HTR-8/SVneo (cell line): ENCODE measurements at regions not wholly inside any gene's neighbourhood (a gene's known extent, or its start where the extent isn't known, plus 50 kb on each side); places are given as distances from the start of the nearest gene placed in this dataset.
"Not testable (repeated sequence)": the region's sequence is repeated elsewhere in the genome, so short reads cannot be mapped to it uniquely, and the experiment has no call there.

ENCODE experiments used
- DNase-seq: peaks from one replicate; pipeline ENCODE4 v3.0.0; 2011; ENCODE audit warnings: low spot score, mixed read lengths; ENCODE audit not compliant: insufficient read length
- FAIRE-seq: peaks from 2 replicates; lab custom pipeline; 2011; peaks lifted over from hg19 to GRCh38; lab: Jason Lieb, UNC

- FAIRE-seq (no peak), DNase-seq (no peak)
These were observed 157.0 kb upstream of the CDH11 start for GRCh38 chr16:65278874-65279273.

GRCh38 chr16:65274566-65274965, 152.7 kb upstream of the CDH11 start:
- DNase-seq, result no peak
- no peak for FAIRE-seq

- DNase-seq, result no peak
- no peak for FAIRE-seq
These were observed 151.0 kb upstream of the CDH11 start for GRCh38 chr16:65272699-65273414.

- no peak for FAIRE-seq
- DNase-seq, result no peak
These were observed 150.1 kb upstream of the CDH11 start for GRCh38 chr16:65271996-65272395.

GRCh38 chr16:65268331-65268730, 146.5 kb upstream of the CDH11 start:
- FAIRE-seq (no peak), DNase-seq (no peak)

- no peak for FAIRE-seq
- DNase-seq, result no peak
These were observed 142.0 kb upstream of the CDH11 start for GRCh38 chr16:65263896-65264295.

GRCh38 chr16:65260746-65261145, 138.9 kb upstream of the CDH11 start:
- DNase-seq (no peak), FAIRE-seq (no peak)

- FAIRE-seq, result no peak
- no peak for DNase-seq
These were observed 132.3 kb upstream of the CDH11 start for GRCh38 chr16:65254144-65254543.

- DNase-seq (no peak), FAIRE-seq (no peak)
These were observed 127.9 kb upstream of the CDH11 start for GRCh38 chr16:65249768-65250167.

- FAIRE-seq (no peak), DNase-seq (no peak)
These were observed 122.9 kb upstream of the CDH11 start for GRCh38 chr16:65244787-65245186.

- DNase-seq (no peak), FAIRE-seq (no peak)
These were observed 113.7 kb upstream of the CDH11 start for GRCh38 chr16:65235339-65236177.

- not testable (repeated sequence) for FAIRE-seq, DNase-seq
These were observed 113.0 kb upstream of the CDH11 start for GRCh38 chr16:65234721-65235320.

GRCh38 chr16:65229191-65229662, 107.4 kb upstream of the CDH11 start:
- FAIRE-seq (no peak), DNase-seq (no peak)

- no peak for FAIRE-seq
- no peak for DNase-seq
These were observed 105.4 kb upstream of the CDH11 start for GRCh38 chr16:65227150-65227835.

- DNase-seq, result no peak
- no peak for FAIRE-seq
These were observed 104.2 kb upstream of the CDH11 start for GRCh38 chr16:65226077-65226476.

GRCh38 chr16:65225488-65225887, 103.6 kb upstream of the CDH11 start:
- no peak for FAIRE-seq
- DNase-seq, result no peak

- FAIRE-seq (no peak), DNase-seq (no peak)
These were observed 103.1 kb upstream of the CDH11 start for GRCh38 chr16:65224994-65225393.

GRCh38 chr16:65224471-65224870, 102.6 kb upstream of the CDH11 start:
- no peak for DNase-seq
- FAIRE-seq, result no peak

- DNase-seq (no peak), FAIRE-seq (no peak)
These were observed 101.5 kb upstream of the CDH11 start for GRCh38 chr16:65223335-65223734.

GRCh38 chr16:65222536-65222935, 100.7 kb upstream of the CDH11 start:
- DNase-seq (no peak), FAIRE-seq (no peak)
